ENCODE measurements at regions not wholly inside any gene's neighbourhood (a gene's known extent, or its start where the extent isn't known, plus 50 kb on each side); places are given as distances from the start of the nearest gene placed in this dataset.

DNA sequence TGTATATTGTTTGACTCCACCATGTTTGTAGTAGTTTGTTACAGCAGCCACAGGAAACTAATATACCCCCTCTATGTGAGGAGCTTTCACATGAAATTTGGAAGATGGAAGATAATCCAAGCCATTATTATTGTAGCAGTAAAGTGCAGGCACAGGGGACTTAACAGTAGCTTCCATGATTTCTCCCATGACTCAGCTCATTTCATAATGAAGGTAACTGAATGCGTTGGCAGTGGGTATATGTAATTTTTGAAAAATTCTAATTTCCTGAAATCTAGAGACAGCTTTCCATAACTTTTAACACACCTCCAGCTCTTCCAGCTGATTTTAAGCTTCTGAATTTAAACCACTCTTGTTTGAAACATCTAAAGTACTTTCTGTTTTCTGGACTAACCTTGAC lies 181.2 kb downstream of the NR4A2 start:
- H3K27me3 Mint-ChIP-seq, result peaks cover 0 to 3% (median 0%) of the 10 kb centered on the region in 3 donors
- H3K4me1 Mint-ChIP-seq, result no peaks in the 10 kb centered on the region
- ATAC-seq (ENCODE audit: low read depth in 2 of 2), result no peak

DNA sequence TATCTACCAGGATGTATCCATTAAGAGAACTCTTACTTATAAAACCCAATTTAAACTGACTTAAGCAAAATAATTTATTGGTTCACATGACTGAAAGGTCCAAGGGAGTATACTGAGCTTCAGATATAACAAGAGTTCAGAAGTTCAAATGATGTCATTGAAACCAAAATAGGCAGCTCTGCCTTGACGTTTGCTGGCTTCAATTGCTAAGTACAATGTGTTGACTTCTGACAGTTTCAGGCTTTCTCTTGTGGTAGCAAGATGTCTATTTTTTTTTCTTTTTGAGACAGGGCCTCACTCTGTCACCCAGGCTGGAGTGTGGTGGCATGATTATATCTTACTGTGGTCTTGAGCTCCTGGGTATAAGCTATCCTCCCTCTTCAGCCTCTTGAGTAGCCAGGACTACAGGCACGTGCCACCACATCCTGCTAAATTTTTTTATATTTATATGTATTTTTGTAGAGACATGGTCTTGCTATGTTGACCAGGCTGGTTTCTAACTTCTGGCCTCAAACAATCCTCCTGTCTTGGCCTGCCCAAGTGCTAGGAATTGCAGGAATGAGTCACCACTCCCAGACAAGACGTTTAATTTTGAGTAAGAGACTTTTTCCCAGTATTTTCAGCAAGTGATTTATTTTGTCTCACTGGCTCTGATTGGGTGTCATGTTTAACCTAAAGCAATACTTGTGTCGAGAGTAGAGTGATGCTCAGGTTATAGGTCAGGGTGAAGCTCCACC lies 184.8 kb downstream of the NR4A2 start:
- no peak overlapping the region for H3K27ac Mint-ChIP-seq
- H3K36me3 Mint-ChIP-seq, result no peaks in the 10 kb centered on the region
- no peak overlapping the region for H3K4me3 Mint-ChIP-seq
- DNase-seq, result no peak
- H3K27me3 Mint-ChIP-seq, result no peaks in the 10 kb centered on the region
- ATAC-seq (ENCODE audit: low read depth in 2 of 2), result no peak
- no peaks in the 10 kb centered on the region for H3K4me1 Mint-ChIP-seq
- H3K9me3 Mint-ChIP-seq, result peaks cover 0 to 5% (median 0%) of the 10 kb centered on the region in 7 donors

More for the DNA sequence above, 181.2 kb downstream of the NR4A2 start:
- Mint-ChIP-seq H3K27ac (no peak overlapping the region), H3K4me3 (no peak overlapping the region), H3K36me3 (no peaks in the 10 kb centered on the region), H3K9me3 (peaks cover 0 to 5% (median 0%) of the 10 kb centered on the region in 7 donors)
- no peak for DNase-seq

DNA sequence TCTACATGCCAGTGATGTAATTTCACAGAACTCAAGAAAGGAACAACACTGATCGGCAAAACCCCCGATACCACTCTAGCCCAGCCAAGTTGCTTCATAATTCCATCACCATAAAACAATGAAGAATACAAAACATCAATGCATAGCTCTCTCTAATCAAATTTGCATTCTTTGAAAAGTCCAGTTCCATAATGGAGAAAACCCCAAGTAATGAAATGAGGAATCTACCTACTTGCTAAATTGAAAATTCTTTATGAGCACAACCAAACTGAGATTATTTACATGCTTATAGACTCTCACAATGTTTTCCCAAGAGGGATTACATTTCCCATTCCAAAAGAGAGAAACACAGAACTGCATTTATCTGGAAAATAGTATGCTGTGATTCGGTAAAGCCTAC lies 186.5 kb downstream of the NR4A2 start:
- no peaks in the 10 kb centered on the region for H3K27me3 Mint-ChIP-seq
- H3K36me3 Mint-ChIP-seq, result no peaks in the 10 kb centered on the region
- no peak overlapping the region for H3K27ac Mint-ChIP-seq
- H3K9me3 Mint-ChIP-seq, result peaks cover 0 to 6% (median 0%) of the 10 kb centered on the region in 7 donors
- DNase-seq (no peak), ATAC-seq (ENCODE audit: low read depth in 2 of 2) (no peak)
- no peak overlapping the region for H3K4me3 Mint-ChIP-seq
- no peaks in the 10 kb centered on the region for H3K4me1 Mint-ChIP-seq

DNA sequence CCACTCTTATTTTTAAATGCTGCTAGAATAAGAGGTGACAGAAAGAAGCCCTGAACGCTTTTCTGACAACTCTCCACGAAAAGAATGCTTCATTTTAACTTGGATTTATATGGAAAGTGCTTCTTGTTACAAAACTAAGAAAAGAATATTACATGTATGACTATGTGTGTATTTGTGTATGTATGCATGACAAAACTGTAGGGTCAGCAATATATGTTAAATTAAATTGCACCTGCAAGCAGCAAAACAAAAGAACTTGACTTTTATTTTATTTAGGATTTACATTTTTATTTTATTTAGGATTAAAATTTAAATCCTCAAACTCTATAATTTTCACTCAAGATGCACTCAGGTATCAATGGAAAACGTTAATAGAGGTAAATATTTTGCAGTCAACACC lies 187.1 kb downstream of the NR4A2 start:
- ATAC-seq (ENCODE audit: low read depth in 2 of 2) (no peak), DNase-seq (no peak)
- Mint-ChIP-seq H3K4me1 (no peaks in the 10 kb centered on the region), H3K9me3 (peaks cover 0 to 9% (median 0%) of the 10 kb centered on the region in 7 donors), H3K4me3 (no peak overlapping the region), H3K27me3 (no peaks in the 10 kb centered on the region), H3K36me3 (no peaks in the 10 kb centered on the region), H3K27ac (no peak overlapping the region)

DNA sequence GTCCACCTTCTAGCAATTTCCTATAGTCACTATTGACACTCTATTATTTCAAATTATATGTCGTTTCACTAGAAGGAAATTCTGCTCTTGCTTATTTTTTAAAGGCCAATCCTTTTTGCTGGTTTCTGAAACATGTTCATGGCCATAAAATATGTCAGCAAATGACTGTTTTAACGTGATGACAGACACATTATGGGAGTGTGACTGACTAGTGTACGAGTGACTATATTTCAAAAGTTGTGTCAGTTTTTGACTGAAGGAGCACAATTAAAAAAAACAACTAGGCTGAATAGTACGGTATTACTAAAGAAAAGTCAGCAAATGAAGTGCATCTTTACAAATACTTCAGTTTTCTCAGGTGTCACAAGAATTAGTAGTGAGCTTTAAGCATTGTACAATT lies 196.0 kb downstream of the NR4A2 start:
- Mint-ChIP-seq H3K4me3 (no peak overlapping the region), H3K9me3 (peaks cover 0 to 8% (median 2%) of the 10 kb centered on the region in 7 donors), H3K36me3 (no peaks in the 10 kb centered on the region), H3K27me3 (no peaks in the 10 kb centered on the region), H3K4me1 (no peaks in the 10 kb centered on the region), H3K27ac (no peak overlapping the region)
- ATAC-seq (ENCODE audit: low read depth in 2 of 2) (no peak), DNase-seq (no peak)

DNA sequence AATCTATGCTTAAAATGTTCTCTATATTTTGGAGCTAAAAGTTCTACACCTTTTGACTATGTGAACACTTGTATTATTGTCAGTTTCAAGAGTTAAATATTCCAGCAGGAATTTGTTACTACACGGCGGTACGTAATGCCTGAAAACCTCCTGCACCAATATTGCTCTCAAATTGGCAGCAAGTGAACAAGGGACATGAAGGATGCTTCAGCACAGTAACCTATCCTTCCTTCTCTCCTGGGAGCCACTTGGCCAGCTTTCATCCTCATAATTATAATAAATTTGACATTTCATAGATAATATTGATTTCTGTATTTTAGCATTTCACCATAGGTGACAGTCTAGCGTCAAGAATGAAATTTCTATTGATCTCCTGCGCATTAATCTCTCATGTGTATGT lies 197.6 kb downstream of the NR4A2 start:
- DNase-seq, result no peak
- ATAC-seq (ENCODE audit: low read depth in 2 of 2), result no peak
- no peaks in the 10 kb centered on the region for H3K4me1 Mint-ChIP-seq
- H3K4me3 Mint-ChIP-seq, result no peak overlapping the region
- H3K27me3 Mint-ChIP-seq, result no peaks in the 10 kb centered on the region
- no peak overlapping the region for H3K27ac Mint-ChIP-seq
- H3K36me3 Mint-ChIP-seq, result no peaks in the 10 kb centered on the region
- peaks cover 0 to 2% (median 0%) of the 10 kb centered on the region in 7 donors for H3K9me3 Mint-ChIP-seq

DNA sequence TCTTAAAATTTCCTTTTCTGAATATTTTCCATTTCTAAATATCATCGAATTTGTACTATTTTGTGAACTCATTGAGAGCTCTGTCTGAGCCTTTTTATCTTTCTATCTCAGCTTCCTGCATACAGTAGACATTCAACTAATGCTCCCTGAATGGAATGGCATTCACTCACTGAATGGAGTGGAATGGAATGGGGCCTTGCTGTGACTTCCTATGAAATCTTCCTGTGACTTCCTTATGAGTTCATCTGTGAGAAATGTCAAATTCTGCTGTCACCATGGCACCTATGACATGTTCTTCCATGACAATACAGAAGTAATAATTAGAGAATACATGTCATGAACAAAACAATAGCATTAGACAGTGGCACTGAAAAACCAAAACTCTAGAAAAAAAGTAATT lies 199.6 kb downstream of the NR4A2 start:
- no peak for DNase-seq
- Mint-ChIP-seq H3K27me3 (no peaks in the 10 kb centered on the region), H3K27ac (no peak overlapping the region), H3K4me1 (no peaks in the 10 kb centered on the region), H3K9me3 (no peaks in the 10 kb centered on the region), H3K36me3 (no peaks in the 10 kb centered on the region), H3K4me3 (no peak overlapping the region)
- no peak for ATAC-seq (ENCODE audit: low read depth in 2 of 2)

DNA sequence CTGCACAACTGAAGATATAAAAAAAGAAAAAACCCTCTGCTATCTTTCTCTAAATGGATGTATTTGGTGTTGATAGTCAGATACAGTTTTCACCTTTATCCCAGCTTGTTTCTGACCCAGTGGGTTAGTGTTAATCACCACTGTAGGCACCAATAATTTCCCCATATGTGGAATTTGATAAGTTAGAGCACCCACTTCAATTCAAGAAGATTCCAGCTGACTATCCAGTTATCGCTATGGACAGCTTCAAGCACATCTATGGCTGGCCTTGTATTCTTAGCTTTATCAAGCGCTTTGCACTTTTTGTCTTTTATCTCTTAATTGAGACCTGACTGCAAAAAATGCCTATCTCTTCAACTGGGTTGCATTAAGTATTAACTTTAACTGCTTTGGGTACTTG lies 200.4 kb downstream of the NR4A2 start:
- ATAC-seq (ENCODE audit: low read depth in 2 of 2) (no peak), DNase-seq (no peak)
- Mint-ChIP-seq H3K27me3 (no peaks in the 10 kb centered on the region), H3K4me3 (no peak overlapping the region), H3K27ac (no peak overlapping the region), H3K4me1 (no peaks in the 10 kb centered on the region), H3K9me3 (no peaks in the 10 kb centered on the region), H3K36me3 (no peaks in the 10 kb centered on the region)

DNA sequence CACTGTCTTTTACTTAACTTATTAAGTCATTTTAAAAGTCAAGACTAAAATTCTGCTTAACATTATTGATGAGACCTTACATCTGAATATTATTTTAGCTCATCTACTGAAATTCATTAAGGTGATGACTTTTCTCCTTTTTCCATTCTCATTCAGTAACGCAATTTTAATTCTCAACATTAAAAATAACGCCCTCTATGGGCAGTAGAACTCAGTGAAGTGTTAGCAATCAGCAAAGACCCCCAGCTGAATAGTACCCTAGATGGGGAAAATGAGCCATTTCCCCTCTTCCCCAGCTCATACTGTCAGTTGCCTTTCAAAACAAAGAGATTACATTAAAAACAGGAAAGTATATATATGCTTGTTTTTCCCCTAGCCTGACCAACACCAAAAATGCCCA lies 203.3 kb downstream of the NR4A2 start:
- Mint-ChIP-seq H3K36me3 (no peaks in the 10 kb centered on the region), H3K9me3 (no peaks in the 10 kb centered on the region), H3K27ac (no peak overlapping the region), H3K27me3 (no peaks in the 10 kb centered on the region), H3K4me3 (no peak overlapping the region), H3K4me1 (no peaks in the 10 kb centered on the region)
- ATAC-seq (ENCODE audit: low read depth in 2 of 2) (no peak), DNase-seq (no peak)

DNA sequence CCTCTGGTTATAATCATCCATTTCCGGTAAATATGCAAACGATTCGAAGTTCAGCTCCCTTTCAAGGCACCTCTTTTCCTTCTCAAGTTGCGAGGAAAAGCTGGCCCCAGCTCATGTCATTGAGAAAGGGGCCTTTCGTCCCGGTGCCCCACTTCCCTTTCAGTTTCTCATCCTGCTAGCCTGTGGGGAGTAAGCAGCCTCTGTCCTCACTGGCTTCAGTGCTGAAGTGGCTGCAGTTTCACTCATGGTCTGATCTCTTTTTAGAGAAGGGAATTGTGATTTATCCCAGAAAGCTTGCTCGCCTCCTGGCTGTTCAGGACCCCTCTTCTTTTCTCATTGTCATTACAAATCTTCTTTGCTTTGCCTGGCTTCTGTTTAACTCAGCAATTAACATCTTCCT lies 207.5 kb downstream of the NR4A2 start:
- no peaks in the 10 kb centered on the region for H3K4me1 Mint-ChIP-seq
- no peak for DNase-seq
- H3K36me3 Mint-ChIP-seq, result no peaks in the 10 kb centered on the region
- peaks cover 0 to 10% (median 4%) of the 10 kb centered on the region in 7 donors for H3K9me3 Mint-ChIP-seq
- H3K27ac Mint-ChIP-seq, result no peak overlapping the region
- no peak overlapping the region for H3K4me3 Mint-ChIP-seq
- peaks cover 0 to 5% (median 0%) of the 10 kb centered on the region in 3 donors for H3K27me3 Mint-ChIP-seq
- no peak for ATAC-seq (ENCODE audit: low read depth in 2 of 2)

DNA sequence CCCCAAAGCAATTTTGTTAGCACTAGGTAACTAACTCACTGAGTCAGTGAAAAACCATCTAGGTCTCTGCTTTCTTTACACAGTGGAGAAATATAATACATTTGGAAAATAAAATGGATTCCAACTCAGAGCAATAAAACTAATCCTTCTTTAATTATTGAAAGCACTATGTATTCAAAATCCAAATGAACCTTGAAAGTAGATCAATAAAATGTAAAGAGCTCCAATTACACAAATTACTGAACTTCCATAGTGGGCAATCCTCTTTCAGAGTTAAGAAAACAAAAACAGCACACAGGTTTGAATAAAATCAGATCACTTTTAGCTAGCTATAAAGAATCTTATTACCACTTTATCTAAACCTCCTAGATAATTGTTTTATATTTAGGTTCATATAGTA lies 208.1 kb downstream of the NR4A2 start:
- Mint-ChIP-seq H3K27ac (no peak overlapping the region), H3K4me1 (no peaks in the 10 kb centered on the region), H3K9me3 (peaks cover 0 to 10% (median 4%) of the 10 kb centered on the region in 7 donors), H3K27me3 (peaks cover 0 to 5% (median 0%) of the 10 kb centered on the region in 3 donors), H3K4me3 (no peak overlapping the region), H3K36me3 (no peaks in the 10 kb centered on the region)
- no peak for ATAC-seq (ENCODE audit: low read depth in 2 of 2)
- DNase-seq, result no peak

DNA sequence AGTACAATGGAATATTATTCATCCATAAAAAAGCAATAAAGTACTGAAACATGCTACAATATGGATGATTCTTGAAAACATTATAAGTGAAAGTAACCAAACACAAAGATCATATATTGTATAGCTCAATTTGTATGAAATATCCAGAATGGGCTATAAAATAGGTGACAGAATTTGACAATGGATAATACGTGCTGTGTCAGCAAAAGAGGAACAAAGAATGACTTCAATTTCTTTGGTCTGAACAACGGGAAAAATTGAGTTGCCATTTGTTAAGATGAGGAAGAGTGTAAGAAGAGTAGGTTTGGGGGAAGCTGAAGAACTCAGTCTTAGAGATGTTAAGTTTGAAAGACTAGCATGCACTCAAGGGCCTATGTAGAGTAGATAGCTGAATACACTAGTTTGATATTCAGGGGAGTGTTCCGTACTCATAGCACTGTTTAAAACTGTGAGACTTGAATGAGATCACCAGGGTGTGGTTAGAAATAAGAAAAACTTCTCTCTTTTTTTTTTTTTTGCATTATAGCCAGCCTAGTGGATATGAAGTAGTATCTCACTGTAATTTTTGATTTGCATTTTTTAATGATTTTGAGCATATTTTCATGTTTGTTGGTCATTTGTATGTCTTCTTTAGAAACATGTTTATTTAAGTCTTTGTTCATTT lies 213.6 kb downstream of the NR4A2 start:
- no peak for ATAC-seq (ENCODE audit: low read depth in 2 of 2)
- H3K36me3 Mint-ChIP-seq, result no peaks in the 10 kb centered on the region
- H3K27me3 Mint-ChIP-seq, result peaks cover 0 to 5% (median 0%) of the 10 kb centered on the region in 3 donors
- H3K4me1 Mint-ChIP-seq, result no peaks in the 10 kb centered on the region
- H3K9me3 Mint-ChIP-seq, result peaks cover 0 to 10% (median 9%) of the 10 kb centered on the region in 7 donors
- H3K4me3 Mint-ChIP-seq, result no peak overlapping the region
- H3K27ac Mint-ChIP-seq, result peak overlapping the region in 1 of 6 donors; percentile 68
- DNase-seq, result no peak

DNA sequence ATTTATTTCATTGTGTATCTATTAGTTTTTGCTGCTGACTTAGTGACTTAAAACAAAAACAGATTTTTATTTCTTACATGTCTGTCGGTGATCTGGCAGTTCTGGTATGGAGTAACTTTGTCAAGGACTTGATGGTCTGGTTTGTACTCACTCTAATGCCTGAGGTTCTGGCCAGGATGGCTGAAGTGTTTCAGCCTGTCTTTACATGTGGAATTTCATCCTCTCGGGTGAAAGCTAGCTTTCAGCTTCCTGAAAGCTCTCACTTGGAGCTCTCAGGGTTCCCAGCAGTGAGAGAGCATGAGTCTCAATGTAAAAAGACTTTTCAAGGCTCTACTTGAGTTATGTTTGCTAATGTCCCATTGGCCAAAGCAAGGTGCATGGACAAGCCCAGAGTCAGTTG lies 216.4 kb downstream of the NR4A2 start:
- H3K4me3 Mint-ChIP-seq, result no peak overlapping the region
- no peaks in the 10 kb centered on the region for H3K4me1 Mint-ChIP-seq
- peaks cover 0 to 5% (median 0%) of the 10 kb centered on the region in 3 donors for H3K27me3 Mint-ChIP-seq
- peaks cover 0 to 10% (median 6%) of the 10 kb centered on the region in 7 donors for H3K9me3 Mint-ChIP-seq
- no peak overlapping the region for H3K27ac Mint-ChIP-seq
- DNase-seq (no peak), ATAC-seq (ENCODE audit: low read depth in 2 of 2) (no peak)
- no peaks in the 10 kb centered on the region for H3K36me3 Mint-ChIP-seq

DNA sequence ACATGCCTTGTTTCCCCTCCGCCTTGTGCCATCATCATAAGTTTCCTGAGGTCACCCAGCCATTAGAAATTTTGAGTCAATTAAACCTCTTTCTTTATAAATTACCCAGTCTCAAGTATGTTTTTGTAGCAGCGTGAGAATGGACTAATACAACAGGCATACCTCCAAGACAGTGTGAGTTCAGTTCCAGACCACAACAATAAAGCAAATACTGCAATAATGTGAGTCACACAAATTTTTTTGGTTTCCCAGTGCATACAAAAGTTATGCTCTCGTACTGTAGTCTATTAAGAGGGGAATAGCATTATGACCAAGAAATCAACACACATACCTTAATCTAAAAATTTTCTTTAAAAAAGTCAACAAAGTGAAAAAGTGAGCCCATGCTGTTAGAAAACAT lies 217.2 kb downstream of the NR4A2 start:
- H3K4me3 Mint-ChIP-seq, result no peak overlapping the region

More for the DNA sequence above, 217.2 kb downstream of the NR4A2 start:
- H3K9me3 Mint-ChIP-seq, result peaks cover 0 to 8% (median under 1%) of the 10 kb centered on the region in 7 donors
- ATAC-seq (ENCODE audit: low read depth in 2 of 2) (no peak), DNase-seq (no peak)
- H3K27me3 Mint-ChIP-seq, result no peaks in the 10 kb centered on the region
- no peak overlapping the region for H3K27ac Mint-ChIP-seq
- no peaks in the 10 kb centered on the region for H3K36me3 Mint-ChIP-seq
- no peaks in the 10 kb centered on the region for H3K4me1 Mint-ChIP-seq

All from naive B cell (primary cell).